ENCODE measurements at regions not wholly inside any gene's neighbourhood (a gene's known extent, or its start where the extent isn't known, plus 50 kb on each side); places are given as distances from the start of the nearest gene placed in this dataset.

DNA sequence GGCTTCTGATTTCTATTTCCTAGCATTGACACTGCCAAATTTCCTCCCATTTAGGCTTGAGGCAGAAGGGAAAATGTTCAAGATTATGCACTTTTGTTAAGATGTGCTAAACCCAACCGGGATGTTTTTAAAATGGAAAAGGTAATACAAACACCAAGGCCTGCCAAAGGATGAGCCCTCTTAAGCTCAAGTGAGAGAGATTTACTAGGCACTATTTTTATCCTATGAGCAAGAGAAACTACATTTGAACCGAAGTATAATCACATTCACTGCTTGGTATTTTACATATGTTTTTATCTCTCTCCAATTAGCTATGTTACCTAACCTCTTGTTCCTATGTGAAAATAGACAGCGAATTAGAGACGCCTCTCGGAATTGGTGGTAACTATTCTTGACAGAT, 295.8 kb downstream of the GABRB3 start:
- no peak for DNase-seq

DNA sequence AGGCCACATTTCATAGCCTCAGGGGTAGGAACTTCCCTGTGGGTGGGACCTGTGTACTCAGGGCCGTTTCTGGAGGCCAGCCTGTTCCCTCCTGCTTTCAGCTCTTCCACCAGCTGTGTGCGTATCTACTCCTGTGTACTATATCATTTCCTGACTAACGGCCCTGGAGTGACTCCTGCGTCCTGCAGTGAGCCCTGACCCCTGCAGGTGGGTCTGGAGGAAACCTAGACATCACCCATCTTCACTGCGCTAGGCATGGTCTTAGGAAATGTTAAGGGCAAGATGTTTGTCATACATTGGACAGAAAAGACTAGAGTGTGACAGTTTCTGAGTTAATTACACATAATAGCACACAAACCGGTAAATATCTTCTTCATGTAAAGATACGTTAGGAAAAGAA, 297.3 kb downstream of the GABRB3 start:
- no peak for DNase-seq

DNA sequence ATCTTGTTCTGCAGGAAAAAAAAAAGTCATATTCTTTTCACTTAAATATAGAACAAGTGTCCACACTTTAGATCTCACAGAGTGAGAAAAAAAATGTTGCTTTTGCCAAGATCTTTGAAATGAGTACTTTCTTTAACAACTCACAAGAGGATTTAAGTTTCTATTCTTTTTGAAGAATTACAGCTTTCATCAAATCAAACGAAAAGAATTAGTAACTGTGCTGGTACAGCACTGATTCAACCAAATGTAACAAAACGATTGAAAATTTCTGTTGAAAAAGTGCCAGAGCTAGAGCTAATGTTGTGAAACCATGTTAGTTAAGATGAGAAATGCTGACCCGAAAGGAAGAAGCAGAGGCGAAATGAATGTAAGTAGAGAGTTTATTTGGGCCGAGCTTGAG, 300.2 kb downstream of the GABRB3 start:
- DNase-seq, result no peak

- DNase-seq, result no peak
Measured at GRCh38 chr15:26461847-26462608, 310.8 kb downstream of the GABRB3 start.

GRCh38 chr15:26460165-26460564, 312.7 kb downstream of the GABRB3 start:
- no peak for DNase-seq

GRCh38 chr15:26455828-26456227, 317.0 kb downstream of the GABRB3 start:
- DNase-seq, result no peak

DNA sequence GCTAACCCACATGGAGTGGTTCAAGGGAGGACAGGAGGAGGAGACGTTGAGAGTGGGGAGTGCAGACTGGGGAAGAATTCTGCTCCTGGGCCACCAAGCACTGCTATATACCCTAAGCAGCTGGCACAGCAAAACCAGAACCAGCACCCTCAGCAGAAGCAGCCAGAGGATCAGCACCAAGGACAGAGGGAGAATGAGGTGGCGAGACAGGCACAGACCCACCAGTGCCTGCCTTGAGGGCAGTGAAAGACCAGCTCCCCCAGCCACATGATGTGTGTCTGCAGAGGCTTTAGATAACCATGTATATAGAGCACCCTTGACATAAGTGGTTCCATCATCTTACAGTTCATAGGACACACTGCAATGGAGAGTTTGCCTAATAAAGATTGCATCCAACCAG, 319.0 kb downstream of the GABRB3 start:
- DNase-seq, result no peak

DNA sequence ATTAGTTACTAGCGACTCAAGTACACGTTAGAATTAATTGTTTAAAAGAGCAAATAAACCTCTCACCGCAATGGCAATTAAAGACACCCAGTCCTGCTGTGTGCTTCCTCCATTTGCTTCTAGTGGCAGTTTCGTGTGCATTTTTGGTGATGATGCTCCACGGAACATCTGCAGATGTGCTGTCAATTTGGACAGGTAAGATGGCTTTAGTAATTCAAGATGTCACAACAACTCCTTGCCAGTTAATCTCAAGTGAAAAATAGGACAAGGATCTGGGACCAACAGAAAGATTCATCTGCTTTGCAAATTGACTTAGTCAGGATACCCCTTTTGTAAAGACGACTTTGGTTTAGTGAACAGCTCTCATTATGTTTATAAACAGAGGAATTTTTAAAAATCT, 320.9 kb downstream of the GABRB3 start:
- no peak for DNase-seq

GRCh38 chr15:26449291-26449690, 323.6 kb downstream of the GABRB3 start:
- DNase-seq, result no peak

DNA sequence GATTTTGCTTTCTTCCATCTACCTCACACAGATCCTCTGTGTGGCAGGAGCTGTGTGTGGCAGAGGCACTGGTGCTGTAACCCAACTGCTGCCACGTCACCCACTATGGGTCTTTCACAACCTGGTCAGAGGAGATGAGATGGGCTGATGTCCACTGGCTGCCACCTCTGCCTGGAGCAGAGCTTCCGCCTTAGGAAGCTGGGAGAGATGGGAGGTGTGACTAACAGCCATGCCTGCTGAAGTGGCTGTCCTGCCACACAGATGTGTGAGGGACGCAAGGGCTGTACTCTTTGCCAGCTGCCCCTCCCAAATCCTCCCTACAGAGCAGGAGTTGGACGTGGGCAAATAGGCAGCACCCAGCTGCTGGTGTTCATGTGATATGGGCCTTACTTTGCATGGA, 329.5 kb downstream of the GABRB3 start:
- no peak for DNase-seq

- DNase-seq, result no peak
Measured at GRCh38 chr15:26442680-26443079, 330.2 kb downstream of the GABRB3 start.

DNA sequence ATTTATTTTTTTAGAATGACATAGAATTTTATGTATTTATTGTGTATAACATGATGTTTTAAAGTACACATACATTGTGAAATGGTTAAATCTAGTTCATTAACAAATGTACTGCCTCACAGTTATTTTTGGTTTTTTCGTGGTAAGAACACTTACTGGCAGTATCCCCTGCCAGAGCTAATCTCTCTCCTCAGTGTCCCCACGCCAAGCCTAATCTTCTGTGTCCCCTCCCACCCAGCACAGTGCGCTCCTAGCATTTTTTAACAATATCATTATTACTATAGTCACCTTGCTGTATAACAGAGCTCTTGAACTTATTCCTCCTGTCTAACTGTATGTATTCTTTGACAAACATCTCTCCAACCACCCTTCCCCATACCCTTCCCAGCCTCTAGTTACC, 333.2 kb downstream of the GABRB3 start:
- DNase-seq, result no peak

- no peak for DNase-seq
Measured at GRCh38 chr15:26438718-26439117, 334.1 kb downstream of the GABRB3 start.

DNA sequence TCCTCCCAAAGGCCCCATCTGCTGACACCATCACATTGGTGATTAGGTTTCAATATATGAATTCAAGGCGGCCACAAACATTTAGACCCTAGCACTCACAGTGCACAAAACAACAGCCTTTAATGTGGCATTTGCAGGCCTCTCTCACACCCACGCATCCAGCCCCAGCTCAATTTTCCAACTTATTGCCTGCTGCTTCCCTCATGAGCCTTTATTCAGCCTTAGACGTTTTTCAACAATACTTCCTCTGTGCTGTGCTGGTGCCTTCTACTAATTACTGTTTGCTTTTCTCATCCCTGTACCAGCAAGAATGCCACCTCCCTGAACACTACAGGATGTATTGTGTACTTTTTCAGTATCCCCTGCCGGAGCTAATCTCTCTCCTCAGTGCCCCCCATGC, 334.6 kb downstream of the GABRB3 start:
- no peak for DNase-seq

GRCh38 chr15:26433818-26434217, 339.0 kb downstream of the GABRB3 start:
- DNase-seq, result no peak

DNA sequence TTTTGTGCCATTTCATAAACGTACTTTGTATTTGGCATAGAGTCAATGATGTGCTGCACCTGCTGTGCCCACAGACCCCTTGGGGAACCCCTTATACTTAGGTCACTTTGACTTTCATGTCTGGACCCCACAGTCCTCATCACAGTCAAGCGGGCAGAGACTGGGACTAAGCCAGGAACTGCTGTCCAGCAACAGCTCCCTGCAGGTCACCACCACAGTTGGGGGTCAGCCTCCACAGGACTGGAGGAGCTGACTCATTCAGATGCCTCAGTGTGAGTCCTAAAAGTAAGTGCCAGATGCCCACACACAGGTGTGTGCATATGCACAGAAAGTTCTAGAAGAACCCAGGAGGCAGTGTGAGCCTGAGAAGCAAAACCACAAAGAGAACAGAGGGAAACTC, 339.8 kb downstream of the GABRB3 start:
- no peak for DNase-seq

GRCh38 chr15:26421065-26421464, 351.8 kb downstream of the GABRB3 start:
- DNase-seq, result no peak

- no peak for DNase-seq
Measured at GRCh38 chr15:26395624-26396023, 377.2 kb downstream of the GABRB3 start.

DNA sequence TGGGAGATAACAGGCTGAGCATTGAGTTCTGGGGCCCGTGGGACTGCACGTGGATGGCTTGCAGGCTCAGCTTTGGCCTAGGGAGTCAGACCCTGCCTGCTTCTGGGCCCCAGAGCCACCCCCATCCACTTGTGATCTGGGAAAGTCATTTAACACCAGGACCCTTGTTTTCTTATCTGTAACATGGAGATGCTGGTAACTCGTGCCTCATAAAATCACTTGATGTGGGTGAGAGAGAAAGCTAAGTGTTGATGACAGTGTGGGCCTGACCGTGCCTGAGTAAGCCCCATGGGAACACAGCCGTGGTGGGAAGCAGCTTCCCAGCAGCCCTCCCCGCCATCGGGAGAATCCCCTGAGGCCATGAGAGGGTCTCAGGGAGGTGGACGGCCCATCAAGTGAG, 378.1 kb downstream of the GABRB3 start:
- no peak for DNase-seq

DNA sequence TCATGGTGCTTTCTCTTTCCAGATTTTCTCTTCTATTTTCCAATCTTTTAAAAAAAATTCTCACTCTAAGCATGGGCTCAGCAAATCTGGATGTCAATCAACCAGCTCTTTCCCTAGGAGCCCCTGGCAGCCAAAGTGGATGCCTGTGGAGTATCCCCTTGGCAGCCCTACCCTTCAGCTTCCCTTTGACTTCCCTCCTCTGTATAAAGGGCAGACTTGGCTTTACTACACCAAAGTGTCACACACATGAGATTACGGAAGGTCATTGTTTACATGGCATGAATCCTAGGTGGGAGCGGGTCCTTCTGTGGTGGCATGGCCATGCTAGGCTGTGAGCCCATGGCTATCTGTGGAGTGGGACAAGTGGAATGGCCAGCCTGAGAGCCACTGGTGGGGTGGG, 379.9 kb downstream of the GABRB3 start:
- no peak for DNase-seq

DNA sequence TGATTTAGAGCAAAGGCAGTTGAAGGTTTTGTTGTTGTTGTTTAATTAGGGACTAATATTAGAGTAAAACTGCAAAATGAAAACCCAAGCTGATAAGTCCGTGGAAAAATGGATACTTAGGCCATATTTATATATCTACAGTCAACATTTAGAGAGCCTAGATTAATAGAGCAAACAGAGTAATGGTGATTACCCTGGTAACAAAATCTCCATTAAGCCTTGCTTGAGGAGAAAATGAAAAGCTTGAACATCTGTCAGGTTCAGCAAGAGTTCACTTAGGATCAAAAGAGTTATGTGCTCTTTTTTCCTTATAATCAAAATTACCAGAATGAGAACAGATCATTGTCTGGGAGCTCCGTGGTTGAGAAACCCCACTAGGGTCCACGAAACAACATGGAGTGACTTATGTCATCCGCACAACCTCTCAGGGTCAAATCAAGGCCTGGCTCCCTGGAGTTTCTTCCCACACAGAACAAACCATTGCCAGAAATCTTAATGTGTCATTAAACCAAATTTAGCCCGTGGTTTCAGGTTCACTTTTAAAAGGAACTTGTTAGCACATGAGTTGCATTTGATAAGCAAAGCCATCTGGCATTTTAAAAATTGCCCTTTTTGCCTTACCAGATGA, 381.2 kb downstream of the GABRB3 start:
- DNase-seq, result no peak

GRCh38 chr15:26382444-26383072, 390.3 kb downstream of the GABRB3 start:
- no peak for DNase-seq

- no peak for DNase-seq
Measured at GRCh38 chr15:26378304-26378703, 394.6 kb downstream of the GABRB3 start.

DNA sequence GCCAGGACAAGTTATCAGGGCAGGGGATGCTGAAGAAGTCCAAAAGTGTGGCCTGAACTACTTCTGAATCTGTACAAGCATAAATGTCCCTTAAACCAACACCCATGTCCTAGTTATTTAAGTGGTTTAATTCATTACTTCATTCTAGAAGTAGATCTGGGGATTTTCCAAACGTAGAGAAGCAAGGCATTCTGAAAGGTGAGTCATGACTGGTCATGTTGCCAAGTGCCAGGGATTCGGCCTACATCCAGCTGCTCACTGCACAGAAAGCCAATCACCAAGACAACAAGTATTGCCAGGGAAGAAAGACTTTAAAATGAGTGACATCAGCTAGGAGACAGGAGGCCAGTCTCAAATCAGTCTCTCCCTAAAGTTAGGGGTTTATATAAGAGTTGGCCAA, 396.6 kb downstream of the GABRB3 start:
- peak; percentile 27 for DNase-seq

All from occipital lobe (tissue), 1 donor.